ENCODE measurements at regions not wholly inside any gene's neighbourhood (a gene's known extent, or its start where the extent isn't known, plus 50 kb on each side); places are given as distances from the start of the nearest gene placed in this dataset.

DNA sequence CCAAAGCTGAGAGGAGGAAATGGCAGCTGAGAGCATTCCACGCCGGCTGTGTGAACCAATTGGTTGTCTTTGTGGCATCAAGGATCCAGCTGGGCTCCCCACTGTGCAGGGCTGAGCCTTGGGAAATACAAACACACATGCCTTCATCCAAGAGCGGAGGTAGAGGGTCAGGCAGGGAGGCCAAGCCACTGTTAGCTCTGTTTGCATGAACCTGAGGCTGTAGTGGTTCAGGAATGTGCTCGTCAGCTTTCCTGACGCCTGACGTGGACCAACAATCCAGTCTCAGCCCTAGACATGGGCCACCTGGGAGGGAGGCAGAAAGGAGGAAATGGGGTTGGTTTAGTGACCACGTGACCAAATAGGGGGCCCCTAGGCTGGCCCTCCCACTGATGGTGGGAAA lies 276.9 kb downstream of the TLE3 start:
- TF ChIP-seq CTCF (IDR thresholded peaks at IDR 0.05): no peak
- TF ChIP-seq POLR2A (IDR thresholded peaks at IDR 0.05): no peak

Measured in sigmoid colon (tissue), 3 donors.